GM12865 (cell line): ENCODE measurements at regions not wholly inside any gene's neighbourhood (a gene's known extent, or its start where the extent isn't known, plus 50 kb on each side); places are given as distances from the start of the nearest gene placed in this dataset.

Experiments used
- DNase-seq: peaks from one replicate; pipeline ENCODE4 v3.0.0; 2010; ENCODE audit warnings: low read depth
- H3K4me3 ChIP-seq: 2 replicates; pipeline ENCODE4 v1.5.1; 2011; ENCODE audit warnings: mild to moderate bottlenecking, low read depth, low read length, control low read depth
- CTCF ChIP-seq: IDR thresholded peaks from 2 replicates; pipeline ENCODE4 v1.5.1; 2011; ENCODE audit warnings: low read length, control low read depth, low read depth, inconsistent platforms; ENCODE audit not compliant: insufficient read depth; ENCODE audit errors: missing control alignments

GRCh38 chr4:67151376-67152343, 393.6 kb downstream of the CENPC start:
- TF ChIP-seq CTCF = no peak
- no peak for DNase-seq
- no peak overlapping the region for H3K4me3 ChIP-seq

- DNase-seq = no peak
- no peak for TF ChIP-seq CTCF
- no peak overlapping the region for H3K4me3 ChIP-seq
Observed at GRCh38 chr4:67141586-67141985, 403.7 kb downstream of the CENPC start.

GRCh38 chr4:67134616-67135015, 410.7 kb downstream of the CENPC start:
- TF ChIP-seq CTCF = no peak
- H3K4me3 ChIP-seq = no peak overlapping the region
- DNase-seq = no peak

- H3K4me3 ChIP-seq = no peak overlapping the region
- no peak for DNase-seq
- TF ChIP-seq CTCF = no peak
Observed at GRCh38 chr4:67133162-67133561, 412.1 kb downstream of the CENPC start.

- H3K4me3 ChIP-seq = no peak overlapping the region
- no peak for TF ChIP-seq CTCF
- DNase-seq = peak; percentile 4
Observed at GRCh38 chr4:67131224-67131623, 414.1 kb downstream of the CENPC start.

- no peak for TF ChIP-seq CTCF
- no peak overlapping the region for H3K4me3 ChIP-seq
- no peak for DNase-seq
Observed at GRCh38 chr4:67130411-67130810, 414.9 kb downstream of the CENPC start.

GRCh38 chr4:67126570-67126969, 418.7 kb downstream of the CENPC start:
- no peak overlapping the region for H3K4me3 ChIP-seq
- DNase-seq = no peak
- TF ChIP-seq CTCF = no peak
